HG03064 (cell line): ENCODE measurements at regions not wholly inside any gene's neighbourhood (a gene's known extent, or its start where the extent isn't known, plus 50 kb on each side); places are given as distances from the start of the nearest gene placed in this dataset.

Experiments used
- ATAC-seq: cut with Tn5 transposase; IDR thresholded peaks from one replicate; pipeline ENCODE4 v1.9.1; 2021; ENCODE audit warnings: low read depth; ENCODE audit not compliant: unreplicated experiment

- ATAC-seq: no peak
Measured at GRCh38 chr9:2243666-2244555, 228.8 kb downstream of the SMARCA2 start.

GRCh38 chr9:2247340-2247739 is 232.2 kb downstream of the SMARCA2 start:
- no peak for ATAC-seq

GRCh38 chr9:2248768-2249265 is 233.7 kb downstream of the SMARCA2 start:
- no peak for ATAC-seq

GRCh38 chr9:2253636-2254580 is 238.8 kb downstream of the SMARCA2 start:
- no peak for ATAC-seq

- no peak for ATAC-seq
Measured at GRCh38 chr9:2255128-2255527, 240.0 kb downstream of the SMARCA2 start.

GRCh38 chr9:2257248-2257929 is 242.2 kb downstream of the SMARCA2 start:
- ATAC-seq: no peak

- no peak for ATAC-seq
Measured at GRCh38 chr9:2260417-2261306, 245.5 kb downstream of the SMARCA2 start.

GRCh38 chr9:2261421-2262103 is 246.4 kb downstream of the SMARCA2 start:
- ATAC-seq: no peak

- ATAC-seq: no peak
Measured at GRCh38 chr9:2262386-2263071, 247.4 kb downstream of the SMARCA2 start.

GRCh38 chr9:2263111-2263510 is 248.0 kb downstream of the SMARCA2 start:
- no peak for ATAC-seq

- no peak for ATAC-seq
Measured at GRCh38 chr9:2263665-2264064, 248.5 kb downstream of the SMARCA2 start.

- ATAC-seq: no peak
Measured at GRCh38 chr9:2264081-2264480, 248.9 kb downstream of the SMARCA2 start.

GRCh38 chr9:2267181-2267745 is 252.1 kb downstream of the SMARCA2 start:
- ATAC-seq: no peak

- no peak for ATAC-seq
Measured at GRCh38 chr9:2269778-2270177, 254.6 kb downstream of the SMARCA2 start.

GRCh38 chr9:2270565-2270964 is 255.4 kb downstream of the SMARCA2 start:
- ATAC-seq: no peak

- peak; percentile 69 for ATAC-seq
Measured at GRCh38 chr9:2271426-2271825, 256.3 kb downstream of the SMARCA2 start.

- ATAC-seq: no peak
Measured at GRCh38 chr9:2274762-2275161, 259.6 kb downstream of the SMARCA2 start.

GRCh38 chr9:2276296-2276695 is 261.1 kb downstream of the SMARCA2 start:
- no peak for ATAC-seq
